Peyer's patch (tissue), 4 donors: ENCODE measurements at regions not wholly inside any gene's neighbourhood (a gene's known extent, or its start where the extent isn't known, plus 50 kb on each side); places are given as distances from the start of the nearest gene placed in this dataset.

Source experiments
- DNase-seq, 3 donors: peaks; one replicate each; pipeline ENCODE4 v3.0.0-alpha.2; 2017 to 2019
- H3K27ac ChIP-seq, 4 donors: fragments of 200-600 bp; sonication (generic); one replicate each; pipeline ENCODE4 v1.5.1; 2016 to 2019
- H3K27me3 ChIP-seq, 2 donors: fragments of 200-600 bp; sonication (generic); one replicate each; pipeline ENCODE4 v1.5.1; 2019
- H3K36me3 ChIP-seq, 3 donors: fragments of 200-600 bp; sonication (generic); one replicate each; pipeline ENCODE4 v1.5.1; 2016 to 2019
- H3K4me1 ChIP-seq, 4 donors: fragments of 200-600 bp; sonication (generic); one replicate each; pipeline ENCODE4 v1.5.1; 2016 to 2019
- H3K4me3 ChIP-seq, 4 donors: fragments of 200-600 bp; sonication (generic); 1 replicate in 3 of 4; 2 replicates in 1 of 4; pipeline ENCODE4 v1.5.1; 2016 to 2019; ENCODE audit warnings: mild to moderate bottlenecking in 1 of 4
- H3K9me3 ChIP-seq, 4 donors: fragments of 200-600 bp; sonication (generic); one replicate each; pipeline ENCODE4 v1.5.1; 2016 to 2019; ENCODE audit warnings: mild to moderate bottlenecking in 1 of 4
- POLR2A ChIP-seq, 2 donors: fragments of 450-650 bp; IDR thresholded peaks; one replicate each; pipeline ENCODE4 v1.5.1; 2017; ENCODE audit warnings: antibody characterized with exemption in 2 of 2, mild to moderate bottlenecking in 2 of 2, moderate library complexity in 2 of 2
- TF ChIP-seq, protein P1 (sequence below), 6 experiments: fragments of 450-650 bp in 4 of 6; fragments of 200-600 bp in 2 of 6; sonication (generic) in 1 of 6; IDR thresholded peaks; one replicate each; pipeline ENCODE4 v1.5.1; 2017 to 2019; ENCODE audit warnings: antibody characterized with exemption in 6 of 6, mild to moderate bottlenecking in 3 of 6, moderate library complexity in 1 of 6

DNA sequence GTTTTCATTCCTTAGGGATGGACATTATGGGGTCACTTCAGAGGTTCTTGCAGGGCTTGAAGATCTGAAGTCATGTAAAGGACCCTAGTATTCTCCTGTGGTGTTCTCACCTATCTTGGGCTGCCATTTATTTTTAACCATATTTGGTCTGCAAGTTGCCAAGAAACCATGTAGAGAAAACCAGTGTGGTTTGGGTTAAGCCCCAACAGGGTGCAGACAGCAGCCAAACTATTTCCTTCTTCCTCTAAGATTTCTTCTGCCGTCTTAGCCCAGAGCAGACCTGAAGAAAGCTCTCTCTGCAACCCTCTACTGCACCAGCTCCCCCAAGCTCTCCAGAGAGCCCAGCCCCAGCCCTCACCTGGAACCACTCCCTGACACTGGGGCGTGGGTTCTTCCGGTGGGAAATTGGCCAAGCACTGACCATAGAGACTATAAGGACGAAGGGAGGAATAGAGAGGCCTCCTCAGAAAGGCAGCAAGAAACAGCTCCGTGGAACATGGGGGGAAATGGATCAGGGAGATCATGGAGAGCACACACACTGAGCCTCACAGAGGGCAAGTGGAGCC is 136.6 kb downstream of the SYF2 start:
- Histone ChIP-seq H3K4me1 (no peaks in the 10 kb centered on the region), H3K4me3 (no peak overlapping the region), H3K9me3 (no peaks in the 10 kb centered on the region), H3K27ac (no peak overlapping the region), H3K36me3 (no peaks in the 10 kb centered on the region), H3K27me3 (no peaks in the 10 kb centered on the region)
- no peak for DNase-seq
- TF ChIP-seq POLR2A (IDR thresholded peaks at IDR 0.05), result no peak
- TF ChIP-seq, protein P1, sequence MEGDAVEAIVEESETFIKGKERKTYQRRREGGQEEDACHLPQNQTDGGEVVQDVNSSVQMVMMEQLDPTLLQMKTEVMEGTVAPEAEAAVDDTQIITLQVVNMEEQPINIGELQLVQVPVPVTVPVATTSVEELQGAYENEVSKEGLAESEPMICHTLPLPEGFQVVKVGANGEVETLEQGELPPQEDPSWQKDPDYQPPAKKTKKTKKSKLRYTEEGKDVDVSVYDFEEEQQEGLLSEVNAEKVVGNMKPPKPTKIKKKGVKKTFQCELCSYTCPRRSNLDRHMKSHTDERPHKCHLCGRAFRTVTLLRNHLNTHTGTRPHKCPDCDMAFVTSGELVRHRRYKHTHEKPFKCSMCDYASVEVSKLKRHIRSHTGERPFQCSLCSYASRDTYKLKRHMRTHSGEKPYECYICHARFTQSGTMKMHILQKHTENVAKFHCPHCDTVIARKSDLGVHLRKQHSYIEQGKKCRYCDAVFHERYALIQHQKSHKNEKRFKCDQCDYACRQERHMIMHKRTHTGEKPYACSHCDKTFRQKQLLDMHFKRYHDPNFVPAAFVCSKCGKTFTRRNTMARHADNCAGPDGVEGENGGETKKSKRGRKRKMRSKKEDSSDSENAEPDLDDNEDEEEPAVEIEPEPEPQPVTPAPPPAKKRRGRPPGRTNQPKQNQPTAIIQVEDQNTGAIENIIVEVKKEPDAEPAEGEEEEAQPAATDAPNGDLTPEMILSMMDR (IDR thresholded peaks at IDR 0.05), result no peak

DNA sequence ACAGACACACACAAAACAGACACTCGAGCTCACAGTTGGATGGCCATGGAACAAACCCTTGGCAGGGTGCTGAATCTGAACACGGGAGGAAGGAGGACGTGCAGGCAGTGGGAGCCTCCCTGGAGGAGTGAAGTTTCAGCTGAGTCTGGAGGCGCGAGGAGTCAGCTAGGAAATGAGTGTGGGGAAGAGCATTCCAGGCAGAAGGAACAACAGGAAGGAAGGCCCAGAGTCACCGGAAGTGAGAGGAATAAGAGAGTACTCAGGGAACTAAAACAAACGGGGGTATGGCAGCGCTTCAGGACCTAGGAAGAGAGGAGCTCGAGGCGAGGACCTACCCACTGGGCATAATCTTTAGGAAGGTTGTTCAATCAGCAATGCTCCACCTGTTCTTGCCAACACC is 137.3 kb downstream of the SYF2 start:
- TF ChIP-seq POLR2A (IDR thresholded peaks at IDR 0.05), result no peak
- TF ChIP-seq, protein P1 (IDR thresholded peaks at IDR 0.05), result no peak
- DNase-seq, result no peak
- H3K36me3 ChIP-seq, result no peaks in the 10 kb centered on the region
- no peaks in the 10 kb centered on the region for H3K9me3 ChIP-seq
- H3K27me3 ChIP-seq, result no peaks in the 10 kb centered on the region
- no peaks in the 10 kb centered on the region for H3K4me1 ChIP-seq
- no peak overlapping the region for H3K4me3 ChIP-seq
- no peak overlapping the region for H3K27ac ChIP-seq

DNA sequence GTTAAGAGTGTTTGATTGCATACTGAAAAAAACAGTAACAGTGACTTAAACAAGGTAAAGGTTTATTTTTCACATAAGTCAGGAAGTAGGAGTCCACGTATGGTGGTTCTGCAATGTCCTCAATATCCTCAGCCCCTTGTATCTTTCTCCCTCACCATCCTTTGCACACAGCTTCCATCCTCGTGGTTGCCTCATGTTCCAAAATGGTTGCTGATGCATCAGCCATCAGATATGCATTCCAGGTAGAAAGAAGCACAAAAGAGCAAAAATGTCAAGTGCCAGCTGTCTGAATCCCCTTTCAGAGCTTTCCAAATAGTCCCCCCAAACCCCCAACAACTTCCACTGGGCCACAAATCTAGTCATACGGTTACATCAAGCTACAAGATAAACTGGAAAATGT is 138.1 kb downstream of the SYF2 start:
- Histone ChIP-seq H3K27ac (no peak overlapping the region), H3K9me3 (no peaks in the 10 kb centered on the region), H3K27me3 (no peaks in the 10 kb centered on the region), H3K4me1 (no peaks in the 10 kb centered on the region), H3K4me3 (no peak overlapping the region), H3K36me3 (no peaks in the 10 kb centered on the region)
- no peak for DNase-seq
- no peak for TF ChIP-seq POLR2A (IDR thresholded peaks at IDR 0.05)
- TF ChIP-seq, protein P1 (IDR thresholded peaks at IDR 0.05), result no peak

DNA sequence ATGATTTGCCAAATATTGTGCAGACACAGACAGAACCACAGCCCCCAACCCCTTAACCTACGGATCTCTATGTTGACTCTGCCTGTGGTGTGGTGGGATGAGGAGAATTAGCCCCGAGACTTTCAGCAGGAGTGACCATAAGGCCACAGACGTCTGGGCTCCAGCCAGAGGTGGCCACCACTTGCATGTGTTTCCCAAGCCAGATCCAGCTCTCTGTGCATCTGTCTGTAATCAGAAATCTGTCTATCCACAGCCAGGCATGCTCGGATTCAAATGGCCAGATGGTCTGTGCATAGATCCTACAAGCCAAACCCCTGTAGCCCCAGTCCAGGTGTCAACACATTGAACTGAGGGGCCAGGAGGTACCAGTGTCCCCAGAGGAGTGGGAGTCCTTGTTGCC is 140.6 kb downstream of the SYF2 start:
- H3K9me3 ChIP-seq, result no peaks in the 10 kb centered on the region
- TF ChIP-seq, protein P1 (IDR thresholded peaks at IDR 0.05), result no peak
- no peak for TF ChIP-seq POLR2A (IDR thresholded peaks at IDR 0.05)
- H3K36me3 ChIP-seq, result no peaks in the 10 kb centered on the region
- no peaks in the 10 kb centered on the region for H3K27me3 ChIP-seq
- H3K27ac ChIP-seq, result no peak overlapping the region
- H3K4me1 ChIP-seq, result no peaks in the 10 kb centered on the region
- H3K4me3 ChIP-seq, result no peak overlapping the region
- DNase-seq, result no peak

DNA sequence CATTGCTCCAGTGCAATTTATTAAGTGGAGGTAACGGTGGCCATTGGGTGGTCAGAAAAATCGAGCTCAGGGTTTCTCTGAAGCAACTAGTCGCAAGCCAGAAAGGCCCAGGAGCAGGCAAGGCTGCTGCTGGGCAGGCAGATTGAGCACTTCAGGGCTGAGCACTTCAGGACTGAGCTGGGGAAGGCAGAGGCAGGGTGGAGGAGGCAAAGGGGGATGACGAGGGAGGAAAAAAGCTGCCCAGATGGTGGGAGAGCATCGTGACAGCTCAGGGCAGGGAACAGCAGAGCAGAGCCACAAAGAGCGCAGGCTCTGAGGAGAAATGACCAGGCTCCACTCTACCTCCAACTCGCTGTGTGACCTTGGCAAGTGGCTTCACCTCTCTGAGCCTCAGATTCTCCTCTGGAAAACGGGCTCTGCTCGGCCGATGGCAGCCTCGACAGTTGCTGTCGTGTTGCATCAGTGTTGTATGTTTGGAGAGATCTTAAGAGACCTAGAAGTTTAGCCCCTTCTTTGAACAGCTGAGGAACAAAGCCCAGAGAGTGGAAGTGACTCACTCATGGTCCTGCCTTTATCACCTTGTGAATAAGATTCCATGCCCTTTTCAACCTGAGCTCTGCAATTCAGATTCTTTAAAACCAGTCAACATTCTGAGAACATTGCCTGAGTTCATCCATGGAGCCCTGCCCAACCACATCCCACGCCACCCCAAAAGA is 141.4 kb downstream of the SYF2 start:
- Histone ChIP-seq H3K27me3 (no peaks in the 10 kb centered on the region), H3K9me3 (no peaks in the 10 kb centered on the region), H3K27ac (no peak overlapping the region), H3K4me1 (no peaks in the 10 kb centered on the region), H3K36me3 (no peaks in the 10 kb centered on the region), H3K4me3 (no peak overlapping the region)
- no peak for DNase-seq
- TF ChIP-seq, protein P1 (IDR thresholded peaks at IDR 0.05), result no peak
- TF ChIP-seq POLR2A (IDR thresholded peaks at IDR 0.05), result no peak
